HepG2 (cell line): ENCODE measurements at regions not wholly inside any gene's neighbourhood (a gene's known extent, or its start where the extent isn't known, plus 50 kb on each side); places are given as distances from the start of the nearest gene placed in this dataset.

Experiments used
- ATAC-seq: fragments of 200-7000 bp; cut with Tn5 transposase; 3 replicates; pipeline ENCODE4 v1.9.1; 2020; ENCODE audit warnings: mild to moderate bottlenecking, moderate library complexity
- BruUV-seq: library from RNA; stranded (reverse); fragments of 400-500 nt; replicated peaks from 2 replicates; lab custom pipeline; 2021; lab: Mats Ljungman, UMichigan
- CTCF ChIA-PET: fragments of 300-600 bp; formaldehyde crosslinking; extraction: SDS; loops from one replicate; lab custom pipeline; 2021; ENCODE audit warnings: low total read pairs, inconsistent platforms, low intra/inter-chr PET ratio; lab: Yijun Ruan, JAX
- POLR2A ChIA-PET: fragments of 350-600 bp; sonication (Branson Sonifier 250); formaldehyde crosslinking; loops from one replicate; lab custom pipeline; 2020; ENCODE audit warnings: antibody characterized with exemption, inconsistent platforms; lab: Yijun Ruan, JAX
- DNase-seq: peaks from one replicate; pipeline ENCODE4 v3.0.0-alpha.2; 2015; ENCODE audit warnings: low spot score
- FAIRE-seq: peaks from 3 replicates; lab custom pipeline; 2011; peaks lifted over from hg19 to GRCh38; lab: Jason Lieb, UNC
- H2AFZ ChIP-seq: one replicate; pipeline ENCODE4 v1.6.1; 2011; ENCODE audit warnings: low read length, inconsistent platforms
- H3K27ac ChIP-seq: fragments of 300-600 bp; 3 replicates; pipeline ENCODE4 v1.8.0; 2011; ENCODE audit warnings: mixed run types, mild to moderate bottlenecking, mixed read lengths, low read length, inconsistent platforms; ENCODE audit not compliant: insufficient read depth; ENCODE audit errors: extremely low read length
- H3K27me3 ChIP-seq, 2 experiments: fragments of 200-600 bp in 1 of 2; 2 replicates in 1 of 2; 3 replicates in 1 of 2; pipeline versions ENCODE4 v1.6.0 to v1.8.0; 2011; ENCODE audit warnings: low read length in 2 of 2, mild to moderate bottlenecking in 2 of 2, moderate library complexity in 2 of 2, inconsistent platforms in 1 of 2; ENCODE audit not compliant: insufficient read depth in 2 of 2, control insufficient read depth in 1 of 2
- H3K36me3 ChIP-seq, 2 experiments: fragments of 200-600 bp in 1 of 2; replicated peaks in 1 of 2; 2 replicates in 1 of 2; 3 replicates in 1 of 2; pipeline versions ENCODE4 v1.5.1 to v1.8.0; 2011; ENCODE audit warnings: low read length in 2 of 2, inconsistent platforms in 1 of 2; ENCODE audit not compliant: insufficient read depth in 2 of 2, control insufficient read depth in 1 of 2
- H3K4me1 ChIP-seq: 2 replicates; pipeline ENCODE4 v1.5.1; 2012; ENCODE audit warnings: low read length, inconsistent platforms; ENCODE audit not compliant: insufficient read depth
- H3K4me2 ChIP-seq: 2 replicates; pipeline ENCODE4 v1.6.0; 2011; ENCODE audit warnings: low read depth, low read length, inconsistent platforms
- H3K4me3 ChIP-seq, 3 experiments: fragments of 200-600 bp in 1 of 3; sonication (generic), shearing (Covaris generic) in 1 of 3; replicated peaks in 1 of 3; 2 replicates each; pipeline ENCODE4 v1.5.1; 2011 to 2016; ENCODE audit warnings: low read length in 3 of 3, inconsistent platforms in 2 of 3, low read depth in 2 of 3, mild to moderate bottlenecking in 2 of 3, control low read depth in 1 of 3, mixed read lengths in 1 of 3; ENCODE audit not compliant: insufficient read depth in 1 of 3
- H3K79me2 ChIP-seq: one replicate; pipeline ENCODE4 v1.6.1; 2011; ENCODE audit warnings: low read length, inconsistent platforms; ENCODE audit not compliant: insufficient read depth
- H3K9ac ChIP-seq: 2 replicates; pipeline ENCODE4 v1.6.0; 2011; ENCODE audit warnings: mild to moderate bottlenecking, low read depth, low read length, inconsistent platforms; ENCODE audit not compliant: insufficient read depth
- H3K9me3 ChIP-seq: 2 replicates; pipeline ENCODE4 v1.5.1; 2012; ENCODE audit warnings: mild to moderate bottlenecking, low read length
- H4K20me1 ChIP-seq: 2 replicates; pipeline ENCODE4 v1.6.0; 2011; ENCODE audit warnings: inconsistent platforms, mild to moderate bottlenecking, low read length, moderate library complexity; ENCODE audit not compliant: insufficient read depth
- BCL3 ChIP-seq: sonication (generic); formaldehyde crosslinking; IDR thresholded peaks from 2 replicates; pipeline ENCODE4 v1.5.1; 2020; ENCODE audit warnings: mild to moderate bottlenecking, missing genetic modification reagents, moderate library complexity
- CEBPB ChIP-seq: IDR thresholded peaks from 2 replicates; pipeline ENCODE4 v1.6.1; 2011; ENCODE audit warnings: low read depth, low read length, improper control_type of control experiment, borderline replicate concordance
- HIVEP1 ChIP-seq: sonication (generic); formaldehyde crosslinking; IDR thresholded peaks from 2 replicates; pipeline ENCODE4 v1.4.0; 2020; ENCODE audit warnings: mild to moderate bottlenecking, missing genetic modification reagents
- MAFF ChIP-seq: IDR thresholded peaks from 2 replicates; pipeline ENCODE4 v1.6.1; 2011; ENCODE audit warnings: low read depth, low read length, improper control_type of control experiment
- MAFK ChIP-seq, 2 experiments: IDR thresholded peaks in 1 of 2; conservative IDR thresholded peaks in 1 of 2; 2 replicates each; pipeline ENCODE4 v1.6.1; 2011; ENCODE audit warnings: improper control_type of control experiment in 2 of 2, low read length in 2 of 2
- MEIS1 ChIP-seq: sonication (generic); formaldehyde crosslinking; IDR thresholded peaks from 2 replicates; pipeline ENCODE4 v1.9.0; 2021; ENCODE audit warnings: mild to moderate bottlenecking, missing genetic modification reagents, moderate library complexity, borderline replicate concordance
- PHF20 ChIP-seq: sonication (generic); formaldehyde crosslinking; IDR thresholded peaks from 2 replicates; pipeline ENCODE4 v1.5.0; 2020; ENCODE audit warnings: mild to moderate bottlenecking, missing genetic modification reagents
- SKIL ChIP-seq: sonication (generic); formaldehyde crosslinking; IDR thresholded peaks from 2 replicates; pipeline ENCODE4 v1.8.0; 2022; ENCODE audit warnings: missing genetic modification reagents, mild to moderate bottlenecking, moderate library complexity, borderline replicate concordance
- TEAD3 ChIP-seq: optimal IDR thresholded peaks from 2 replicates; pipeline ENCODE3; 2016; ENCODE audit warnings: borderline replicate concordance
- ZNF580 ChIP-seq: IDR thresholded peaks from 2 replicates; pipeline ENCODE4 v1.6.1; 2016; ENCODE audit warnings: low read depth, borderline replicate concordance
- ZNF672 ChIP-seq: sonication (generic); formaldehyde crosslinking; IDR thresholded peaks from 2 replicates; pipeline ENCODE4 v1.8.1; 2022; ENCODE audit warnings: missing genetic modification reagents
- ZSCAN22 ChIP-seq: sonication (generic); formaldehyde crosslinking; IDR thresholded peaks from 2 replicates; pipeline ENCODE4 v1.4.0; 2020; ENCODE audit warnings: mild to moderate bottlenecking, missing genetic modification reagents
- WGBS: methylation state at CpG from one replicate; pipeline ENCODE4 v1.1.6; 2017; ENCODE audit warnings: low lambda C conversion rate; 5-methylcytosine and 5-hydroxymethylcytosine counted together
- in situ Hi-C: cut with HindIII; loops from 2 replicates; pipeline ENCODE4 v1.10.0; 2017; ENCODE audit warnings: low pct_unique_long_range_greater_than_20kb; ENCODE audit not compliant: extremely low pct_ligation_motif_present
- intact Hi-C: fragments of 100-400 bp; cut with micrococcal nuclease; formaldehyde crosslinking; loops from one replicate; pipeline ENCODE4 v1.10.0; 2022; ENCODE audit not compliant: unreplicated experiment

- ChIA-PET CTCF (no interaction called here), POLR2A (no interaction called here)
- no peak overlapping the region for H3K27ac ChIP-seq
- no peak for ATAC-seq
- no peak overlapping the region for H3K4me3 ChIP-seq
- intact Hi-C loops (no loop called here), in situ Hi-C loops (no loop called here)
- H2AFZ ChIP-seq: no peak overlapping the region
- no TSS peak for BruUV-seq
- H3K4me2 ChIP-seq: no peak overlapping the region
- no peak overlapping the region for H3K9ac ChIP-seq
- 32% methylated on average over 4 of the region's 4 CpGs for WGBS
- H3K9me3 ChIP-seq: no peaks in the 10 kb centered on the region
- no peak for FAIRE-seq
- no peaks in the 10 kb centered on the region for H3K36me3 ChIP-seq
- no peak for DNase-seq
- no peak for TF ChIP-seq PHF20 (CRISPR knock-in tag)
- TF ChIP-seq ZSCAN22 (CRISPR knock-in tag): no peak
- TF ChIP-seq BCL3 (CRISPR knock-in tag): no peak
- TF ChIP-seq MAFF: peak; percentile 70
- no peak for TF ChIP-seq TEAD3 (CRISPR knock-in tag)
- no peak for TF ChIP-seq SKIL (CRISPR knock-in tag)
- TF ChIP-seq HIVEP1 (CRISPR knock-in tag): no peak
- TF ChIP-seq MAFK (conservative IDR thresholded peaks at IDR 0.05 in 1 of 2, IDR thresholded peaks at IDR 0.05 in 1 of 2; ENCODE audit: low read length in 2 of 2): peak; percentile 68 to 87
- TF ChIP-seq ZNF580: no peak
- peak; percentile 18; the same call in 1 of the 2 replicates for TF ChIP-seq CEBPB
- TF ChIP-seq MEIS1: no peak
- TF ChIP-seq ZNF672: no peak
- no peaks in the 10 kb centered on the region for H3K4me1 ChIP-seq
- H4K20me1 ChIP-seq: no peaks in the 10 kb centered on the region
- no peaks in the 10 kb centered on the region; a peak in 1 of 5 replicates for H3K27me3 ChIP-seq
- no peaks in the 10 kb centered on the region for H3K79me2 ChIP-seq
Measured at GRCh38 chr10:62502995-62503613, 128.9 kb downstream of the ZNF365 start.
